ENCODE measurements at regions not wholly inside any gene's neighbourhood (a gene's known extent, or its start where the extent isn't known, plus 50 kb on each side); places are given as distances from the start of the nearest gene placed in this dataset.

DNA sequence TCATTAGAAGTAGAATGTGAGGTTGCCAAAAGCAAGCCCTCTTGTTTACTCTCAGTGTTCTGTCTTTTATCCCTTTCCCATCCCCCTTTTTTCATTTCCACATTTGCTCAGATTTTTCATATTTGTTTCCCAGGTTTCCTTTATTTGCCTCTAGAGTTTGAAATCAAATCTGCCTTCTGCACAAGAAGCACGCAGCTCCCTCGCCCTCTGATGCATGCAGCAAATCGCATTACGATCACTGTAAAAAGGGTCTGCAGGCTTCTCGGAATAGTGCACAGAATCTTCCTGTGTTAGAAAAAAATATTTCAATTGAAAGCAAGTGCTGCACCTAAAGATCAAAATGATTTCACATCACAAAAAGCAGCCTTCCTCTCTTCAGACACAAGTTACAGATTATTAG, 129.0 kb downstream of the GPAM start:
- TF ChIP-seq, protein P1, sequence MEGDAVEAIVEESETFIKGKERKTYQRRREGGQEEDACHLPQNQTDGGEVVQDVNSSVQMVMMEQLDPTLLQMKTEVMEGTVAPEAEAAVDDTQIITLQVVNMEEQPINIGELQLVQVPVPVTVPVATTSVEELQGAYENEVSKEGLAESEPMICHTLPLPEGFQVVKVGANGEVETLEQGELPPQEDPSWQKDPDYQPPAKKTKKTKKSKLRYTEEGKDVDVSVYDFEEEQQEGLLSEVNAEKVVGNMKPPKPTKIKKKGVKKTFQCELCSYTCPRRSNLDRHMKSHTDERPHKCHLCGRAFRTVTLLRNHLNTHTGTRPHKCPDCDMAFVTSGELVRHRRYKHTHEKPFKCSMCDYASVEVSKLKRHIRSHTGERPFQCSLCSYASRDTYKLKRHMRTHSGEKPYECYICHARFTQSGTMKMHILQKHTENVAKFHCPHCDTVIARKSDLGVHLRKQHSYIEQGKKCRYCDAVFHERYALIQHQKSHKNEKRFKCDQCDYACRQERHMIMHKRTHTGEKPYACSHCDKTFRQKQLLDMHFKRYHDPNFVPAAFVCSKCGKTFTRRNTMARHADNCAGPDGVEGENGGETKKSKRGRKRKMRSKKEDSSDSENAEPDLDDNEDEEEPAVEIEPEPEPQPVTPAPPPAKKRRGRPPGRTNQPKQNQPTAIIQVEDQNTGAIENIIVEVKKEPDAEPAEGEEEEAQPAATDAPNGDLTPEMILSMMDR (IDR thresholded peaks at IDR 0.05; ENCODE audit: low read depth, low read length, missing control alignments) = no peak
- DNase-seq (ENCODE audit: low read depth) = no peak
- no peak overlapping the region for H3K4me3 ChIP-seq (ENCODE audit: low read depth, low read length)

- TF ChIP-seq, protein P1 (IDR thresholded peaks at IDR 0.05; ENCODE audit: low read depth, low read length, missing control alignments) = no peak
- no peak for DNase-seq (ENCODE audit: low read depth)
- H3K4me3 ChIP-seq (ENCODE audit: low read depth, low read length) = no peak overlapping the region
Measured at GRCh38 chr10:112057072-112057471, 126.5 kb downstream of the GPAM start.

DNA sequence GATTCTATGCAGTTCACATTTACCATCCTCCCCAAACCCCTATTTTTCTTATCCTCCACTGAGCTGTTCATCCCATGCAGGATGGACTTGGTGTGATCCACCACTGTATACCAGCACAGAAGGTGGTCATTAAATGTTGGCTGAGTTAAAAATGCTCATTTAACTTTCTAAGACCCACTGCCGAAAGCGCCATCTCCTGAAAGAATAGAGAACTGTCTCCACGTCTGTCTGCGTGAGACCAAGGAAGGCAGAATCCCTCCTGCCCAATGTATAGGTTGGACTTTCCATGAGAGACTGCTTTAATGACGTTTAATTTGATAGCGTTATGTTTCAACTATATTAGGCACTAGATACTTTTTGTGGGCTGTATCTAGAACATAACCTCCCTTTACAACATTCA, 124.3 kb downstream of the GPAM start:
- H3K4me3 ChIP-seq (ENCODE audit: low read depth, low read length) = no peak overlapping the region
- DNase-seq (ENCODE audit: low read depth) = no peak
- TF ChIP-seq, protein P1 (IDR thresholded peaks at IDR 0.05; ENCODE audit: low read depth, low read length, missing control alignments) = no peak

DNA sequence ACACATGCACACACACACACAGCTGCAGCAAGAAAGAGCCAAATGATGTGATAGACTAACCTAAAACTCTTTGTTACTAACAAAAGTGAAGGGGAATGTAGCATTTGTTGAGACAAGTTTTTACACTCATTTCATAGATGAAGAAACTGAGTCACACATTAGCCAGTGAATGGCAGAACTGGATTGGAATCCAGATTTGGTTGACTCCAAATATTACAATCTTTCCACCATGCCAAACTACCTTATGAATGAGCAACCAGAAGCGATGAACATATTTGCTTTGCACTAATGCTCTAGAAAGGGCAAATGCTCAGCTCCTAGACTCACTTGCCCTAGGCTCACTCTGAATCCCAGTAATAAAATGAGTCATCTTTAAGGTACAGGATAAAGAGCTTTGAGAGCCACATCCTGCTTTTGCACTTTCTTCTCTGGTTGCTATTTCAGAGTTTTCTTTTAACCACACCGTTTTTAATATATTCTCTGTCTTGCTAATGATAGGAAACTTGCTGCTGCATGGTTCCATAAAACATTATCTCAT, 111.9 kb downstream of the GPAM start:
- no peak overlapping the region for H3K4me3 ChIP-seq (ENCODE audit: low read depth, low read length)
- DNase-seq (ENCODE audit: low read depth) = no peak
- TF ChIP-seq, protein P1 (IDR thresholded peaks at IDR 0.05; ENCODE audit: low read depth, low read length, missing control alignments) = no peak

DNA sequence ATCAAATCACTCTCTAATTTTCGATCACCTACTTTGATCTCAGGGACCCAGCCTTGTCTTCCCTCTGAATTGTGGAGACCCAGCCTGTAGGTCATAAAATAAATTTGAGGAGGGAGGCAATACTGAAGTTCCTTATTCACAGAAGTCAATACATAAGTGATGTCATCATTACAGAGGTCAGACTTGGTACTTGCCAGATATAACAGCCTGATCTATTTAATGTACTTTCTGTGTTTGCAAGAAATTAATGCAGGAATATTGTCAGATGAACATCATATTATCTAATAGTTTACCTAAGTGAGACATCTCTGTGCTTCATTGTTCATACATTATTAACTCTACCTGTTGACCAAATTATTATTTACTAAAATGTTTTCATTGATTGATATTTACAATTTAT, 105.6 kb downstream of the GPAM start:
- no peak overlapping the region for H3K4me3 ChIP-seq (ENCODE audit: low read depth, low read length)
- TF ChIP-seq, protein P1 (IDR thresholded peaks at IDR 0.05; ENCODE audit: low read depth, low read length, missing control alignments) = no peak
- DNase-seq (ENCODE audit: low read depth) = no peak

- TF ChIP-seq, protein P1 (IDR thresholded peaks at IDR 0.05; ENCODE audit: low read depth, low read length, missing control alignments) = no peak
- no peak overlapping the region for H3K4me3 ChIP-seq (ENCODE audit: low read depth, low read length)
- no peak for DNase-seq (ENCODE audit: low read depth)
Measured at GRCh38 chr10:112080231-112080630, 103.3 kb downstream of the GPAM start.

- no peak overlapping the region for H3K4me3 ChIP-seq (ENCODE audit: low read depth, low read length)
- no peak for DNase-seq (ENCODE audit: low read depth)
- TF ChIP-seq, protein P1 (IDR thresholded peaks at IDR 0.05; ENCODE audit: low read depth, low read length, missing control alignments) = no peak
Measured at GRCh38 chr10:112082120-112082519, 101.4 kb downstream of the GPAM start.

Data from GM12864 (cell line).